ENCODE measurements at regions not wholly inside any gene's neighbourhood (a gene's known extent, or its start where the extent isn't known, plus 50 kb on each side); places are given as distances from the start of the nearest gene placed in this dataset.

- no peak for TF ChIP-seq CTCF (IDR thresholded peaks at IDR 0.05; ENCODE audit: insufficient read depth in 1 of 2, low read depth in 1 of 2, low read length in 1 of 2, severe bottlenecking in 1 of 2, unreplicated experiment in 1 of 2)
- Mint-ChIP-seq H3K4me3 (ENCODE audit: unreplicated experiment) (no peak overlapping the region), H3K27me3 (ENCODE audit: insufficient read depth, unreplicated experiment) (peaks cover 23% of the 10 kb centered on the region), H3K9me3 (ENCODE audit: unreplicated experiment) (no peaks in the 10 kb centered on the region), H3K27ac (ENCODE audit: unreplicated experiment) (no peak overlapping the region), H3K36me3 (ENCODE audit: insufficient read depth, unreplicated experiment) (no peaks in the 10 kb centered on the region), H3K4me1 (ENCODE audit: low read depth, unreplicated experiment) (no peaks in the 10 kb centered on the region)
- ChIA-PET CTCF (no interaction called here), POLR2A (no interaction called here)
- intact Hi-C loops (cut with micrococcal nuclease; ENCODE audit: unreplicated experiment), result loop anchor here (10.0 kb wide), 1 partner anchor 536 kb away; no protein-coding TSS in a partner anchor
- no TSS peak for BruUV-seq (replicated peaks)
- no peaks in the 10 kb centered on the region for H3K4me1 ChIP-seq
- no peaks in the 10 kb centered on the region for H3K36me3 ChIP-seq (ENCODE audit: control insufficient read depth, insufficient read depth, low read length)
- H3K9me3 ChIP-seq, result no peaks in the 10 kb centered on the region
- no peak for DNase-seq
- H3K27me3 ChIP-seq (replicated peaks; ENCODE audit: control insufficient read depth, insufficient read depth, low read length), result 0 out of 2 replicates have a peak, but pooled peaks cover 1% of the 10 kb centered on the region
- H3K4me3 ChIP-seq (ENCODE audit: low read depth, low read length), result no peak overlapping the region
Observed at GRCh38 chr5:136420168-136420898, 55.0 kb upstream of the TRPC7 start.

GRCh38 chr5:136418301-136418700 lies 53.0 kb upstream of the TRPC7 start:
- no peaks in the 10 kb centered on the region for H3K4me1 ChIP-seq
- no peaks in the 10 kb centered on the region for H3K36me3 ChIP-seq (ENCODE audit: control insufficient read depth, insufficient read depth, low read length)
- Mint-ChIP-seq H3K9me3 (ENCODE audit: unreplicated experiment) (no peaks in the 10 kb centered on the region), H3K4me1 (ENCODE audit: low read depth, unreplicated experiment) (no peaks in the 10 kb centered on the region), H3K27ac (ENCODE audit: unreplicated experiment) (no peak overlapping the region), H3K4me3 (ENCODE audit: unreplicated experiment) (no peak overlapping the region), H3K36me3 (ENCODE audit: insufficient read depth, unreplicated experiment) (no peaks in the 10 kb centered on the region), H3K27me3 (ENCODE audit: insufficient read depth, unreplicated experiment) (peaks cover 31% of the 10 kb centered on the region)
- ChIA-PET POLR2A (no interaction called here), CTCF (no interaction called here)
- TF ChIP-seq CTCF (IDR thresholded peaks at IDR 0.05; ENCODE audit: insufficient read depth in 1 of 2, low read depth in 1 of 2, low read length in 1 of 2, severe bottlenecking in 1 of 2, unreplicated experiment in 1 of 2), result no peak
- H3K4me3 ChIP-seq (ENCODE audit: low read depth, low read length), result no peak overlapping the region
- DNase-seq, result no peak
- 0 out of 2 replicates have a peak, but pooled peaks cover 1% of the 10 kb centered on the region for H3K27me3 ChIP-seq (replicated peaks; ENCODE audit: control insufficient read depth, insufficient read depth, low read length)
- intact Hi-C loops (cut with micrococcal nuclease; ENCODE audit: unreplicated experiment), result no loop called here
- H3K9me3 ChIP-seq, result no peaks in the 10 kb centered on the region
- no TSS peak for BruUV-seq (replicated peaks)

All from Caco-2 (cell line).